ENCODE measurements at regions not wholly inside any gene's neighbourhood (a gene's known extent, or its start where the extent isn't known, plus 50 kb on each side); places are given as distances from the start of the nearest gene placed in this dataset.
"Not testable (repeated sequence)": the region's sequence is repeated elsewhere in the genome, so short reads cannot be mapped to it uniquely, and the experiment has no call there.

- FAIRE-seq (no peak), DNase-seq (ENCODE audit: insufficient read length) (no peak)
- TF ChIP-seq TAF1 (IDR thresholded peaks at IDR 0.05; ENCODE audit: borderline replicate concordance, low read depth, low read length) (no peak), POLR2AphosphoS5 (IDR thresholded peaks at IDR 0.05; ENCODE audit: low read depth, low read length) (no peak), POLR2A (IDR thresholded peaks at IDR 0.05; ENCODE audit: low read depth, low read length) (no peak)
Observed at GRCh38 chr1:29687166-29687565, 450.8 kb downstream of the PTPRU start.

- TF ChIP-seq TAF1 (IDR thresholded peaks at IDR 0.05; ENCODE audit: borderline replicate concordance, low read depth, low read length) (no peak), POLR2A (IDR thresholded peaks at IDR 0.05; ENCODE audit: low read depth, low read length) (no peak), POLR2AphosphoS5 (IDR thresholded peaks at IDR 0.05; ENCODE audit: low read depth, low read length) (no peak)
- FAIRE-seq (no peak), DNase-seq (ENCODE audit: insufficient read length) (no peak)
Observed at GRCh38 chr1:29686012-29686930, 449.9 kb downstream of the PTPRU start.

- FAIRE-seq (no peak), DNase-seq (ENCODE audit: insufficient read length) (no peak)
- no peak for TF ChIP-seq TAF1 (IDR thresholded peaks at IDR 0.05; ENCODE audit: borderline replicate concordance, low read depth, low read length)
- no peak for TF ChIP-seq POLR2AphosphoS5 (IDR thresholded peaks at IDR 0.05; ENCODE audit: low read depth, low read length)
- TF ChIP-seq POLR2A (IDR thresholded peaks at IDR 0.05; ENCODE audit: low read depth, low read length): no peak
Observed at GRCh38 chr1:29685387-29685786, 449.1 kb downstream of the PTPRU start.

- FAIRE-seq: no peak
- DNase-seq (ENCODE audit: insufficient read length): no peak
- no peak for TF ChIP-seq POLR2A (IDR thresholded peaks at IDR 0.05; ENCODE audit: low read depth, low read length)
- no peak for TF ChIP-seq TAF1 (IDR thresholded peaks at IDR 0.05; ENCODE audit: borderline replicate concordance, low read depth, low read length)
- no peak for TF ChIP-seq POLR2AphosphoS5 (IDR thresholded peaks at IDR 0.05; ENCODE audit: low read depth, low read length)
Observed at GRCh38 chr1:29684141-29684540, 447.8 kb downstream of the PTPRU start.

- TF ChIP-seq POLR2A (IDR thresholded peaks at IDR 0.05; ENCODE audit: low read depth, low read length) (no peak), TAF1 (IDR thresholded peaks at IDR 0.05; ENCODE audit: borderline replicate concordance, low read depth, low read length) (no peak), POLR2AphosphoS5 (IDR thresholded peaks at IDR 0.05; ENCODE audit: low read depth, low read length) (no peak)
- FAIRE-seq: no peak
- DNase-seq (ENCODE audit: insufficient read length): no peak
Observed at GRCh38 chr1:29683472-29683871, 447.1 kb downstream of the PTPRU start.

- FAIRE-seq (no peak), DNase-seq (ENCODE audit: insufficient read length) (no peak)
- TF ChIP-seq TAF1 (IDR thresholded peaks at IDR 0.05; ENCODE audit: borderline replicate concordance, low read depth, low read length) (no peak), POLR2A (IDR thresholded peaks at IDR 0.05; ENCODE audit: low read depth, low read length) (no peak), POLR2AphosphoS5 (IDR thresholded peaks at IDR 0.05; ENCODE audit: low read depth, low read length) (no peak)
Observed at GRCh38 chr1:29682919-29683295, 446.6 kb downstream of the PTPRU start.

- TF ChIP-seq POLR2A (IDR thresholded peaks at IDR 0.05; ENCODE audit: low read depth, low read length) (no peak), POLR2AphosphoS5 (IDR thresholded peaks at IDR 0.05; ENCODE audit: low read depth, low read length) (no peak), TAF1 (IDR thresholded peaks at IDR 0.05; ENCODE audit: borderline replicate concordance, low read depth, low read length) (no peak)
- FAIRE-seq: no peak
- no peak for DNase-seq (ENCODE audit: insufficient read length)
Observed at GRCh38 chr1:29682171-29682918, 446.0 kb downstream of the PTPRU start.

GRCh38 chr1:29681416-29681815 lies 445.1 kb downstream of the PTPRU start:
- DNase-seq (ENCODE audit: insufficient read length); FAIRE-seq: not testable (repeated sequence)

- FAIRE-seq (no peak), DNase-seq (ENCODE audit: insufficient read length) (no peak)
- TF ChIP-seq POLR2A (IDR thresholded peaks at IDR 0.05; ENCODE audit: low read depth, low read length) (no peak), POLR2AphosphoS5 (IDR thresholded peaks at IDR 0.05; ENCODE audit: low read depth, low read length) (no peak), TAF1 (IDR thresholded peaks at IDR 0.05; ENCODE audit: borderline replicate concordance, low read depth, low read length) (no peak)
Observed at GRCh38 chr1:29679828-29680558, 443.7 kb downstream of the PTPRU start.

- DNase-seq (ENCODE audit: insufficient read length): no peak
- TF ChIP-seq POLR2A (IDR thresholded peaks at IDR 0.05; ENCODE audit: low read depth, low read length) (no peak), POLR2AphosphoS5 (IDR thresholded peaks at IDR 0.05; ENCODE audit: low read depth, low read length) (no peak), TAF1 (IDR thresholded peaks at IDR 0.05; ENCODE audit: borderline replicate concordance, low read depth, low read length) (no peak)
- FAIRE-seq: no peak
Observed at GRCh38 chr1:29679316-29679715, 443.0 kb downstream of the PTPRU start.
